ENCODE measurements at regions not wholly inside any gene's neighbourhood (a gene's known extent, or its start where the extent isn't known, plus 50 kb on each side); places are given as distances from the start of the nearest gene placed in this dataset.
"Not testable (repeated sequence)": the region's sequence is repeated elsewhere in the genome, so short reads cannot be mapped to it uniquely, and the experiment has no call there.

GRCh38 chr2:131584380-131584779 is 56.7 kb downstream of the CCDC74A start:
- DNase-seq (ENCODE audit: low read depth, low spot score), result no peak
- Histone ChIP-seq H3K27ac (ENCODE audit: low read depth, low read length) (no peak overlapping the region), H3K4me3 (ENCODE audit: low read depth, low read length) (no peak overlapping the region), H3K9me3 (ENCODE audit: control insufficient read depth, insufficient read depth, low read length) (no peaks in the 10 kb centered on the region), H3K27me3 (ENCODE audit: control insufficient read depth, insufficient read depth, low read length) (no peaks in the 10 kb centered on the region)
- POLR2A ChIA-PET, result no interaction called here
- TF ChIP-seq CTCF (IDR thresholded peaks at IDR 0.05; ENCODE audit: low read depth, low read length), result no peak
- CTCF ChIA-PET, result no interaction called here

DNA sequence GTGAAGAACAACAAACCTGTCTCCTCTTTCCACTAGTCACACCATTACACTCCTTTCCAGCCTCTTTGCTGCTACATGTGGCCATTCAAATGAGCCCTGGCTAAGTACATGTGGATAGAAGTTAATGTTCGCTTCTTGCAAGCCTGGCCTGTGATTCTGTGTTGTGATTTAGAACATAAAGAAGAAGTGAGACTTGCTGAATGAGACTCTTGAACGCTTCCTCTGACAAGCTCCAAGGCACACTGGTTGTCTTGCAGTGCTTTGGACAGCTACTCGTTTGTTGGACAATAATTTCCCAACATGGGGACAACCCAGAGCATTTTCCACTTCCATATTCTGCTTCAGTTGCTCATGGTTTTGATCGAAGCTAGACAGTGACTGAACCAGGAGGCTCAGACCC is 57.3 kb downstream of the CCDC74A start:
- Histone ChIP-seq H3K9me3 (ENCODE audit: control insufficient read depth, insufficient read depth, low read length) (no peaks in the 10 kb centered on the region), H3K4me3 (ENCODE audit: low read depth, low read length) (no peak overlapping the region), H3K27ac (ENCODE audit: low read depth, low read length) (no peak overlapping the region), H3K27me3 (ENCODE audit: control insufficient read depth, insufficient read depth, low read length) (no peaks in the 10 kb centered on the region)
- ChIA-PET CTCF (no interaction called here), POLR2A (no interaction called here)
- no peak for TF ChIP-seq CTCF (IDR thresholded peaks at IDR 0.05; ENCODE audit: low read depth, low read length)
- DNase-seq (ENCODE audit: low read depth, low spot score), result no peak

DNA sequence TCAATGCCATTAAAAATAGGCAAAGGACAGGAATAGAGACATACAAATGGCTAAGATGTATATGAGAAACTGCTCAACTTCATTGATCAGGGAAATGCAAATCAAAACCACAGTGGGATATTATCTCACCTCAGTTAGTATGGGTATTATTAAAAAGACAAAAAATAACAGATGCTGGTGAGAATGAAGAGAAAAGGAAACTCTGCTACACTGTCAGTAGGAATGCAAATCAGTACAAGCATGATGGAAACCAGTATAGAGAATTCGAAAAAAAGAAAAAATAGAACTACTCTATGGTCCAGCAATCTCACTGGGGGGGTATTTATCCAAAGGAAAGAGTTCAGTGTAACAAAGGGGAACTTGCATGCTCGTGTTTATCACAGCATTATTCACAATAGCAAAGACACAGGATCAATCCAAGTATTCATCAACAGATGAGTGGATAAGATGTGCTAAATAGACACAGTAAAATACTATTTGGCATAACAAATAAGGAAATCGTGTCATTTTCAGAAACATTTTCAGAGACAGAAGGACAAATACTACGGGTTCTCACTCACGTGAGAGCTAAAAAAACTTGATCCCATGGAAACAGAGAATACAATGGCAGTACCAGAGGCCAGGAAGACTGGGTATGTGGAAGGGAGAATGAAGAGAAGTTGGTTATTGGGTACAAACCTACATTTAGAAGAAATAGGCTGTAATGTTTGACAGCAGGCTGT is 60.6 kb downstream of the CCDC74A start:
- TF ChIP-seq CTCF (IDR thresholded peaks at IDR 0.05; ENCODE audit: low read depth, low read length), result no peak
- DNase-seq (ENCODE audit: low read depth, low spot score), result no peak
- Histone ChIP-seq H3K4me3 (ENCODE audit: low read depth, low read length) (no peak overlapping the region), H3K27me3 (ENCODE audit: control insufficient read depth, insufficient read depth, low read length) (no peaks in the 10 kb centered on the region), H3K9me3 (ENCODE audit: control insufficient read depth, insufficient read depth, low read length) (no peaks in the 10 kb centered on the region), H3K27ac (ENCODE audit: low read depth, low read length) (no peak overlapping the region)
- POLR2A ChIA-PET, result no interaction called here
- CTCF ChIA-PET, result no interaction called here

- H3K27me3 ChIP-seq (ENCODE audit: control insufficient read depth, insufficient read depth, low read length); H3K9me3 ChIP-seq (ENCODE audit: control insufficient read depth, insufficient read depth, low read length); H3K27ac ChIP-seq (ENCODE audit: low read depth, low read length); POLR2A ChIA-PET; H3K4me3 ChIP-seq (ENCODE audit: low read depth, low read length); CTCF ChIA-PET; DNase-seq (ENCODE audit: low read depth, low spot score): not testable (repeated sequence)
These were observed 61.4 kb downstream of the CCDC74A start for GRCh38 chr2:131589126-131589525.

GRCh38 chr2:131590366-131590765 is 62.7 kb downstream of the CCDC74A start:
- ChIA-PET POLR2A (no interaction called here), CTCF (no interaction called here)
- no peak overlapping the region for H3K27ac ChIP-seq (ENCODE audit: low read depth, low read length)
- H3K9me3 ChIP-seq (ENCODE audit: control insufficient read depth, insufficient read depth, low read length), result no peaks in the 10 kb centered on the region
- TF ChIP-seq CTCF (IDR thresholded peaks at IDR 0.05; ENCODE audit: low read depth, low read length), result no peak
- no peaks in the 10 kb centered on the region for H3K27me3 ChIP-seq (ENCODE audit: control insufficient read depth, insufficient read depth, low read length)
- no peak for DNase-seq (ENCODE audit: low read depth, low spot score)
- no peak overlapping the region for H3K4me3 ChIP-seq (ENCODE audit: low read depth, low read length)

DNA sequence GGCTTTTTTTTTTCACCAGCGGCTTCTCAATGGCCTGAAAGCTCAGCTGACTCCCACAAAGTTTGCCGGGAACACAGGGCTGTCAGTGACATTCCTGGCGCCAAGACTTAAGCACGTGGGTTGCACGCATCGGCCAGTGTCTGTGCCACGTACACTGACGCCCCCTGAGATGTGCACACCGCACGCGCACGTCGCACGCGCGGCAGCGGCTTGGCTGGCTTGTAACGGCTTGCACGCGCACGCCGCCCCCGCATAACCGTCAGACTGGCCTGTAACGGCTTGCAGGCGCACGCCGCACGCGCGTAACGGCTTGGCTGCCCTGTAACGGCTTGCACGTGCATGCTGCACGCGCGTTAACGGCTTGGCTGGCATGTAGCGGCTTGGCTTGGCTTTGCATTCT is 63.2 kb downstream of the CCDC74A start:
- ChIA-PET CTCF (no interaction called here), POLR2A (no interaction called here)
- H3K4me3 ChIP-seq (ENCODE audit: low read depth, low read length), result no peak overlapping the region
- no peaks in the 10 kb centered on the region for H3K9me3 ChIP-seq (ENCODE audit: control insufficient read depth, insufficient read depth, low read length)
- no peaks in the 10 kb centered on the region for H3K27me3 ChIP-seq (ENCODE audit: control insufficient read depth, insufficient read depth, low read length)
- no peak for TF ChIP-seq CTCF (IDR thresholded peaks at IDR 0.05; ENCODE audit: low read depth, low read length)
- H3K27ac ChIP-seq (ENCODE audit: low read depth, low read length), result no peak overlapping the region
- no peak for DNase-seq (ENCODE audit: low read depth, low spot score)

GRCh38 chr2:131596561-131596960 is 68.9 kb downstream of the CCDC74A start:
- DNase-seq (ENCODE audit: low read depth, low spot score); POLR2A ChIA-PET; H3K4me3 ChIP-seq (ENCODE audit: low read depth, low read length); CTCF ChIA-PET; H3K9me3 ChIP-seq (ENCODE audit: control insufficient read depth, insufficient read depth, low read length); H3K27me3 ChIP-seq (ENCODE audit: control insufficient read depth, insufficient read depth, low read length); H3K27ac ChIP-seq (ENCODE audit: low read depth, low read length): not testable (repeated sequence)

DNA sequence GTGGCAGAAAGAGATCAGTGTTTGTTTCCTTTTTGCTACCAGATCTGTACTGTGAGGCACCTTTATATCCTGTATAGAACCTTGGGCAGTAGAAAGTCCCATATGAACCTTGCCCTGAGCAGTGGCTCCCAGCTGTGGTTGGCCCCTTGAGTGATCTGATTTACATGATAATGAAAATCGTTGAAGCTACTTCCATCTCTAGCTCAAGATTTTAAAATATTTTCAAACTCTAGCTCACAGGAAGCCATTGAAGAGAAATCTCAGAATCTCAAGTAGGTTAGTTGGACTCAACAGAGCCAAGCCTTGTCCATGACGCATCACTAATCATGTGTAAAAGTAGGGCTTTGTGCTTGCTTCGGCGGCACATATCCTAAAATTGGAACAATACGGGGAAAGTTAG is 74.8 kb downstream of the CCDC74A start:
- not testable (repeated sequence) for H3K27ac ChIP-seq (ENCODE audit: low read depth, low read length); H3K27me3 ChIP-seq (ENCODE audit: control insufficient read depth, insufficient read depth, low read length)

More for the DNA sequence above, 74.8 kb downstream of the CCDC74A start:
- H3K4me3 ChIP-seq (ENCODE audit: low read depth, low read length); CTCF ChIA-PET; H3K9me3 ChIP-seq (ENCODE audit: control insufficient read depth, insufficient read depth, low read length); POLR2A ChIA-PET; DNase-seq (ENCODE audit: low read depth, low spot score): not testable (repeated sequence)
